GM21529 (cell line): ENCODE measurements at regions not wholly inside any gene's neighbourhood (a gene's known extent, or its start where the extent isn't known, plus 50 kb on each side); places are given as distances from the start of the nearest gene placed in this dataset.

ENCODE experiments used
- ATAC-seq: cut with Tn5 transposase; IDR thresholded peaks from one replicate; pipeline ENCODE4 v1.9.1; 2021; ENCODE audit not compliant: unreplicated experiment

DNA sequence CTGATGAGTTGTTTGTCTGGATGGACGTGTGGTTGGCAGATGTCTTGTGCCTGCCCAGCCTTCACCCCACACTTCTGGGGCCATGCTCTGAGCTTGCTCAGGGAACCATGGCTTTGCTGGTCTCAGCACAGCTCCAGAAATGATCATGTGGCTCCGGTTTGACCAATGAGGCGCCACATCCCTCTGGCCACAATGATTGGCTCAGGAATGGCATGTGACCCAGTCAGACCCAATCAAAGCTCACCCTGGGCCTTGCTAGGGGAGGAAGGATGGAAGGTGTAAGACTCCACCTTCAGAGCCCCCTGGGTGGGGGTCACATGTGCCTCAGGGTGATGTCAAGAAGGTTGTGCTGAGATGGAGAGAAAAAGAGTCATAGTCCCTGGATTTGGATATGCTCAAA, 281.6 kb upstream of the SULF2 start:
- ATAC-seq, result no peak

DNA sequence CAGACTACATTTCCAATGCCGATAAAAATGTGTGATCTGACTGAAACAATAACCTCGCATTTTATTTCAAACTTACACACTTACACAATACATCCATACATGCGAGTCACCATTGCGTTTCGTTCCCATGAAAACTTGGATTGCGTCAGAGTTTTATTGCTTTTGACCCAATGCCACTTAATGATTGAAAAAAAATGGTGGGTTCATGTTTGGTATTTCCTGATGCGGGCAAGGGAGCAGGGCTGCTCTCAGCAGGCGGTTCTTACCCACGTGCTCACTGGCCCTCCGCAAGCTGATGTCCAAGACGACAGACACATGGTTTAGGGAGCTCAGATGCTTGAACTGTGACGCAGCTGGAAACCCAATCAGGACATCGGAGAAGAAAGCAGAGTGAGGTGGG, 281.0 kb upstream of the SULF2 start:
- no peak for ATAC-seq

DNA sequence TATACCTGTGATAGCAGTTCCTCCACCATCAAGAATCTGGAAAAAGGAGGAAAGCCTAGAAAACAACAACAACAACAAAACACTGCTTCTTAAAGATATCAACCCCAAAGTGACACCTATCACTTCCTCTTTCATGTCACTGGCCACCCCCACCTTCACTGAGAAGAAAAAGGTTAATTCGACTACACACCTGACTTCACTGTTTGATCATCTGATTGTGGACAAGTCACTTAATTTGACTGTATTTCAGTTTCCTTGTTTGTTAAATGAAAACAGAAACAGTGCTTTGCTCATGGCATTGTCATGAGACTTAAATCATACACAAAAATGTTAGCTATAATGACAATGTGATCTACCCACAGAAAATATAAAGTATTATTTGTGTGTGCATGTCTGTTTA, 280.6 kb upstream of the SULF2 start:
- no peak for ATAC-seq

DNA sequence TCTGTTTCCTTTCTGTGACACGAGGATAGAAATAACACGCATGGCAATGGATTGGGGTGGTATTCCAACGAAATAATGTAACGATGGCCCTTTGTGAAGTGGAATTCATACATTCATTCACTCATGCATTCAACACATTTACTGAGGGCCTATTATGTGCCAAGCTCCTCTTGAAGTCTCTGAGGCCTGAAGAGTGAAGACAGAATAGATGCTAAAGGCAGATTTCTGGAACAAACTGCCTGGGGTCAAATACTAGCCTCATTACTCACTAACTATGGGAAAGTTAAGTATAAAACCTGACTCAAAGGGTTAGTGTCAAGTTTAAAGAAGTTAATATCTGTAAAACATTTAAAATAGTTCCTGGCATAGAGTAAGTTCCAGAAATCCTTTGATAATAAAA, 279.6 kb upstream of the SULF2 start:
- ATAC-seq, result no peak

DNA sequence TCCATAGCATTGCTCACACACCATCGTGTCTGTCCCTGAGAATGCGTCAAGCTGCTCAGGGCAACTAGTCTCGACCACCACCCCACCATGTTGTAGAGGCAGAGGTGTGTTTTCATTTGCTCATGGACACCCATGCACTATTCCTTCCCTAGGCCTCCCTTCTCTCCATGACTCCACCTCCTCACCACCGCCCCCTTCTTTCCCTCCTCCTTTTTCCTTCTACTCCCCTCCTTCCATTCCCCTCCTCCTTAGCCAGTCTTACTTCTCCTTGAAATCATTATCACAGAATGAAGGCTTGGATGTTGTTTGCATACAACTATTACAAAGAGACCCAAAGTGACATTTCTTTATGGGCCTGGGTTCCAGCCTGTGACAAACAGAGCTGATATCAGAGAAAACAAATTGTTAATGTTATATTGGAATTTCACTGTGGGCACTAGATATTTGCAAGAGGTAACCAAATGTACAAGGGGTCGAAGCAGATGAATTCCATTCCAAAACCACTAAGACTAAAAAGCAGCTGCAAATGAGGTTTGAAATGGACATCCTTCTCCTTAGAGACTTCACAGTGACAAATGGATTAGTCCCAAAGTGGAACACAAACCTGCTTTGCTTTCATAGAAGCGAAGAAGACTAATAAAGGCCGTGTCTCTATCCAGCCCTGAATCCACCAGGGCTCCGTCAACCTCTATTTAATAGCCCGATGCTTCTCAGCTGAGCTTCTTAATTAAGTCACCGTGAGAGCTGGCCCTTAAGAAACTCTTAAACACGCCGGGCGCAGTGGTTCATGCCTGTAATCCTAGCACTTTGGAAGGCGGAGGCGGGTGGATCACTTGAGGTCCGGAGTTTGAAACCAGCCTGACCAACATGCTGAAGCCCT, 275.8 kb upstream of the SULF2 start:
- no peak for ATAC-seq

DNA sequence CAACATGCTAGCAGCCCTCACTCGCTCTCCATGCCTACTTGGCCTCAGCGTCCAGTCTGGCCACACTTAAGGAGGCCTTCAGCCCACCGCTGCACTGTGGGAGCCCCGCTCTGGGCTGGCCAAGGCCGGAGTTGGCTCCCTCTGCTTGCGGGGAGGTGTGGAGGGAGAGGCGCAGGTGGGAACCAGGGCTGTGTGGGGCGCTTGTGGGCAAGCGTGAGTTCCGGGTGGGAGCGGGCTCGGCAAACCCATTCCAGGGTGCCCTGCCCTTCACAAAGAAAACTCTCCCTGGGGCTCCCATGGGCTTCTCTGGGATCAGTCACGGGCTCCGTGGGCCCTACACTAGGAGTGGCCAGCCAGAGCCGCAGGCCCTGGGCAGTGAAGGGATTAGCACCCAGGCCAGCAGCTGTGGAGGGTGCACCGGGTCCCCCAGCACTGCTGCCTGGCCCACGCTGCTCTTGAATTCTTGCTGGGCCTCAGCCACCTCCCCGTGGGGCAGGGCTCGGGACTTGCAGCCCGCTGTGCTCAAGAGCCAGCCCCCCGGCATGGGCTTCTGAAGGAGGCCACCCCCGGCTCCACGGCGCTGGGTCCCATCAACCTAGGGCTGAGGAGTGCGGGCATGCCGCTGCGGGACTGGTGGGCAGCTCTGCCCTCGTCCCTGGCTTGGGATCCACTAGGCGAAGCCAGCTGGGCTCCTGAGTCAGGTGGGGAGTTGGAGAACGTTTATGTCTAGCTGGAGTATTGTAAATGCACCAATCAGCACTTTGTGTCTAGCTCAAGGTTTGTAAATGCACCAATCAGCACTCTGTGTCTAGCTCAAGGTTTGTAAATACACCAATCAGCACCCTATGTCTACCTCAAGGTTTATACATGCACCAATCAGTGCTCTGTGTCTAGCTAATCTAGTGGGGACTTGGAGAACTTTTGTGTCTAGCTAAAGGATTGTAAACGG, 273.6 kb upstream of the SULF2 start:
- ATAC-seq, result no peak

DNA sequence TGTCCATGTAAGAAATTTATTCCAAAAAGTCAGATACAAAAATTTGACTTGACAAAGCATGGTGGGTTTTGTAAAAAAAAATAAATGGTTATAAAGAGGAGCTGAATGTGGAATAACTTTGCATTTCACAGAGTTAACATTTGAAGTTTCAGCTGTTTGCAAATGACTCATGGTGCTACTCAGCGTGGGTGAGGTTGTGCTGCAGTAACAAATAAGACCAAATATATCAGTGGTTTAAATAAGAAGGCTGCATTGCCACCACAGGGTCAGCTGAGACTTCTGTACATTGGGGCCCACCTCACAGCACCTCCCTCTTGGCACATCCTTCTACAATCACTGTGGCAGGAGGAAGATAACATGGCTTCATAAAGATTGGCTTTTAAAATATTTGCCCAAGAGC, 272.5 kb upstream of the SULF2 start:
- no peak for ATAC-seq

DNA sequence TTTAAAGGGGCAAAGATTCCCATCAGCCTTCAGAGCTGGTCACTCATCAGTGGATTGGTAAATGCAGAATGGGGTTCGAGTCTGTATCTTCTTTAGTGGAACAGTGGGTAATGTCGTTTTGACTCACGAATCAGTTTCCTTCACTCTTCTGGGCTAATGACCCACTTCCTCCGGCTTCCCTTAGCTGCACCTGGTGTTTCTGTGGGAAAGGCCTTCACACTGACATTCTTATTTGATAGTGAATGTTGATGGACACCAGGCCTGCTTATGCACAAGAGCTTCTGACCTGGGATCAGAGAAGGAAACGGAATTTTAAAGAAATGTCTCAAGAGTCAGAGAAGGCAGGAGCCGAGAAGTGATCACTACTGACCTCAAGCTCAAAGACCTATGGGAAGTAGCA, 272.0 kb upstream of the SULF2 start:
- ATAC-seq, result no peak

DNA sequence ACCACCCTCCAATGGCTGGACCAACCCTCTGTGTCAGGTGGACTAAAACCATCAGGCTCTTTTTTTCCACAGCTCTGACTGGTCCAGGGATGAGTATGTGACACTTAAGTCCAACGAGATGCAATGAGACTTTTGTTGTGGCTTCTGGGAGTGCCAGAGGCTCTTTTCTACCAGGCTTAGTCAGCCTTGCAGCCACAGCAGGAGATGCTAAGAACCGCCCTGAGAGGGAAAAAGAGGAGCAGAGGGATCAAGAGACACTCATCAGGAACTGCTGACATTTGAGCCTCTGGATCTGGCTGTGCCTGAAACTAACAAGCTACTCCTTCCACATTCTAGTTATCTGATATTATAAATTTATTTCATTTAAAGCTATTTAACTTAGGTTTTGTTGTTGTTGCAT, 270.9 kb upstream of the SULF2 start:
- no peak for ATAC-seq

DNA sequence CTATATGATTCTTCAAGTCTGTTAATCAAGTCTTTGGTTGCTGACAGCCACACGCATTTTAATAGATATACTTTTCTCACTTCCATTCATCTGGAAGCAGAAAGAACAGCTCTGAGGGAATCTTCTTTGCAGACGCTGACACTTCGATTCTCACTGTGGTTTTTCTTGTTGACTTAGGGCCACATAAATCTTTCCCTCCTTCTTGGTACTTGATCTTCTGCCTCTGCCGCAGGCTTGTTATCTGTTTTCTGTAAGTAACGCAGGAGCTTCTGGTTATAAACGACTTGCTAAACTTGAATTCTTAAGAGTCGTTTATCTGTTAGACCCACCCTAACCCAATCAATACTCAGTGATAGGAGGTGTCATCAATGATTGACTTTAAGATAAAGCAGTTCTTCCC, 268.8 kb upstream of the SULF2 start:
- no peak for ATAC-seq

DNA sequence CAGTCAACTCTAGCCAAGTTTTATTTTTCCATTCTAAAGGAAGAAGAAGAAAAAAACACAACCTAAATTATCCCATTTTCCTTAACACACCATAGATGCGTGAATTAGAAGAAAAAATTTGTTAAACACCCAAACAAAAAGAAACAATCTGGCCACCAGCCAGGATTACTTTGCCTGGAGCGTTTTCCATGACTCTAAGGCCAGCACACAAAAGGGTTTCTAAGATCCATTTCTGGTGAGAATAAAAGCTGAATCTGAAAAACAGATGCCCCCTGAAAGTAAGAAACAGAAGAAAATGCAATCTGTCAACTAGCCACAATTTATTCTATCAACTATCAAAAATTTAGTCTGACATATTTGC, 267.2 kb upstream of the SULF2 start:
- ATAC-seq, result no peak

DNA sequence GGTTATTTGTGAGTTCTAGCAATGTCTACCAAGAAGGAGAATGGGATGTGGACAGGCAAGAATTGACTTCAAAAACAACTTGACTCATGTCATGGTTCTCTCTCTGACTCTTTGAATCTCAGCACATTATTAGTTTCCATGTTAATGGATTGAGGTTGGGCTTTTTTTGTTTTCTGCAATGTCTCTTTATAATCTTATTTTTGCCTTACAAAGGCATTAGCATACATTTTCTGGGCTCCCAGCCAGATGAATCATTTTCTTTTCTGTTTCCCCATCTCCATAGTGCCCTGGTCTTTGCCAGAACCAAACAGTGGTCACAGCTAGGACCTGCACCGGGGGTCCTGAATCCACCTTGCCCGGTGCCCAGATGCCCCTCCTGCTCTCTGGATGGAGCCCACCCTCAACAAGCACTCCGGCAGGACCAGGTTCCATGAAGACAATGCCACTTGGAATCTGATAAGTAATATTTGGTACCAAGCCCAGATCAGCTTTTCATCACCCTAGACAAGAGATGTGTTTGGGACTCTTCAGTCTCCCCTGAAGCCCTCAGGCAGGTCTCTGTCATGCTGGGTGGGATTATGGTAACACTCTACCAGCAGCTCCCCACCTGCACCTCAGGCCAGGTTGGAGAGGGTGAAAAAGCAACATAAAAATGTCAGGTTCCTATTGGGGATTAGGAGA, 266.7 kb upstream of the SULF2 start:
- no peak for ATAC-seq

DNA sequence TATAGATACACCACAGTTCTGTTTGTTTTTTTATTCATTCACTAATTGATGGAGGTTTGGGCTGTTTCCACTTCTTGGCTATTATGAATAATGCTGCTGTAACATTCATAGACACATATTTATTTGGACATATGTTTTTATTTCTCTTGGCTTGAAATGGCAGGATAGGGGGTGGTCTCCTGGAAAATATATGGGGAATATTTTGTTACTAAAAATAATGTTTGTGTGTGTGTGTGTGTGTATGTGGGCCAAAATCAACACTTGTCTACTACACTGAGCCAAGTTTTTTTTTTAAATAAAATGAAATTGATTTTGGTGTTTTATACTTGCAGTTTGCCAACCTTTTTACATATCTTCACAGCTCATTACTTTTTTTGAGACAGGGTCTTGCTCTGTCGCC, 264.4 kb upstream of the SULF2 start:
- no peak for ATAC-seq

DNA sequence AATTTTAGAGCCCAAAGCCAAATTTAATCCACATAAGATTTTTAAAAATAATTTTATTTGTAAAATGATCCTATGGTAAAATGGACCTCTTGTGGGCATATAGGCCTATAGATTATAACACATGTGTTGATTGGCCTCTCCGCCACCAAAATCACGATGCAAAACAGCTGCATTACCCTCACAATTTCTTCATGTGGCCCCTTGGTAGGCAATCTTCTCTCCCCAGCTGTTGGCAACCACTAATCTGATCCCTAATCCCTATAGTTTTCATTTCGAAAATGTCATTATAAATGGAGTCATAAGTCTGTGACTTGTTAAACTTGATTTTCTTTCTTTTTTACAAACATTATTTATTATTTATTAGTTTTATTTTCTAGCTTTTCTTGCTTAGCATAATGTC, 263.9 kb upstream of the SULF2 start:
- no peak for ATAC-seq

DNA sequence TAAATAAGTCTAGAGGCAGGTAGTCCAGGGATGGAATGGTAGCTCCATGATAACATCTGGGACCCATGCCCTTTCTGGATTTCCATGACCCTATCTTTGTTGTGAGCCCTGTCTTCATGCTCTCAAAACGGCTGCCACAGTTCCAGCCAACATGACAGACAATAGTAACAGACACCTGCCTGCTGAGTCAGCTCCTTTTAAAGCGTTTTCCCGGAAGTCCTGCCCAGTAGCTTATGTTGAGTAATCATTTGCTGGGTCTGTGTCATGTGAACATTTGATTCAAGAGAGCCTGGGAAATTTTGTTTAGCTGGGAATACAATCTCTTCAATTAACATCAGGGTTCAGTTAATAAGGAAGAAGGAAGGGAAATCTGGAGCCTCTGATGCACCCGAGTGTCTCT, 262.2 kb upstream of the SULF2 start:
- no peak for ATAC-seq

DNA sequence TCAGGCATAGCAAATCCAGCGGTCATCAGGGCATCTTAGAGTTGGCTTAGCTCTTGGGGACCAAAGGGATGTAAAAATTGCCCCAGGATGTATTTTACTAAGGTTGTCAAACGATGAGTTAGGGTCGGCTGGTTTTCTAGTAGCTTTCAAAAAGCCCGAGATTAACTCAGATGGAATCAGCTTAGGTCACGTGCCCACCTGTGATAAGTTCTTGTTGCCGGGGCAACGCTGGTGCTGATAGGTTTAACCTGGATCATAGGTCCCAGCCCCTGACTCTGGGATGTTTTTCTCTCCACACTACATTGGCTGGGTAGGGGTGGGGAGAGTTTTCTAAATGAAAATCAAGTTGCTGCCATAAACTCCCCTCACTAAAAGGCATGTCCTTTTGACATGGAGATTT, 257.3 kb upstream of the SULF2 start:
- no peak for ATAC-seq

DNA sequence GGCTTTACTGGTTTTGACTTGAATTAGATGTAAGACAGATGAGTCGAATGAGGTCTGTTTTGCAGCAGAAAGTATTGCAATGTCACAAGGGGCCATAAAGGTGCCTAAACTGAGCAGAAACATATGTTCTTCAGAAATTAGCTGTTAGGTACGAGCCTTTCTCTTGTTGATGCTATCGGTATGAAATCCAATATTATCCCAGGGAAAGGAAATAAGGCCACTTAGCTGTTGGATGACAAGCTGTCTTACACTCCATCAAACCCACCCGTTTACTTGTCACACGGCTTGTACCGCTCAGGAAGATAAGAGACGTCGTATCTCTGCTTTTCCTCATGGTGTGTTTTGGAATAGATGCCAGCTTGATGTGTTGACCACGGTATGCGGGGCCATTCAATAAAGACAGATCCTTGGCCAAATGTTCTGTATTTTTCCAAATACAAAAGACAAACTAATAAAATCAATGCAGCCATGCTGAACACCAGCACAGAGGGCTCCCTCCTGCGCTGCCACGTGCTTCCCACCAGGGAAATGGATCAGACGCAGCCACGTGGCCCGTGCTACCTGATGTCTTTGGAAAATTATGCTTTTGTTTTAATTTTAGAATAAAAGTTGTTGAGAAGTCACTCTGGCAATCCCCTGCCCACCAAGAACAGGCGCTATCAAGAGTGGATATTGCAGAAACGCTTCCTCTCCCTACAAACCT, 255.9 kb upstream of the SULF2 start:
- no peak for ATAC-seq

DNA sequence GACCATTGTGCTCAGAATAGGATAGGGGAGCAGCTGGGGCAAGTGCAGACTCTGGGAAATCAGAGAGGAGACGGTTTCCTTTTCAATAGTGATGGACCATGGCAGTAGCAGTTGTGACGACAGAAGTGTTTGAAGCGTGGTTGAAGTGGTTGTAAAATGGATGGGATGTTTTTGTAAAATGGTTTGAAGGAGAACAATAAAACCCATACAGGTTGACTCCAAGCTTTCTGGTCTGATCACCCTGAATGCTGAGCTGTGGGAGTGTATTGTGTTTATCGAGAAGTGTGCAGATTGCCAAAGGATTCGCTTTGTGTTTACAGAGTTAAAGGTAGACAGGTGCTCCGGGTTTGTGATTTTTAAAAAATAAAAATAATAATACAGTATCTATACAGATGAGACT, 255.2 kb upstream of the SULF2 start:
- ATAC-seq, result no peak

DNA sequence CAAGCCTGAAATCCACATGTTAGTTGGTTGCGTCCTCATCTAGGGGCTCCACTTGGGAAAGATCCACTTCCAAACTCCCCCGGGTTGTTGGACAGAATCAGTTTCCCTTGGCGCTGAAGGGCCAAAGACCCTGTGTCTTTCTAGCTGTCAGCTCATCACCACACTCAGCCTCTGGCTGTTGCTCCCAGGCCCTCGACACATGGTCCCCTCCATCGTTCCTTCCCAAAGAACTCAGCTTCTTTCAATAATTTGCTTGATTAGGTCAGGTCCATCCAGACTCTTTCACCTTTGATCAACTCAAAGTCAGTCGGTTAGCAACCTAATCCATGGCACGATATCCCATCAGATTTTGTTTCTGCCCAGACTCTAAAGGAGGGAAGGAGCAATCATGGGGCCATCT, 254.8 kb upstream of the SULF2 start:
- no peak for ATAC-seq

DNA sequence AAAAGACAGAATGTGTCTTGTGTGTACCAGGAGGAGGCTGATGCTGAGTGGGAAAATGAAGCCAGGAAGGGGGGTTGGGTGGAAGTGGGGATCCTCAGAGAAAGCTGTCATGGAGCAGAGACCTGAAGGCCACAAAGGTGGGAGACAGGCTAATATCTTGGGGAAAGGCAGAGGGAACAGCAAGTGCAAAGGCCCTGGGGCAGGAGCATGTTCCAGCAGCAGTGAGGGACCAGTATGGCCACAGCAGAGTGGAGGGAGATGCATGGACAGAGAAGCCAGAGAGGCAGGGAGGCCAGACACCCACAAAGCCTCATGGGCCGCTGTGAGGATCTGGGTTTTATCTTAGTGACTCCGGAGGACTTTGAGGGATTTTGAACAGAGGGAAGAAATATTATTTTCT, 254.2 kb upstream of the SULF2 start:
- ATAC-seq, result no peak

DNA sequence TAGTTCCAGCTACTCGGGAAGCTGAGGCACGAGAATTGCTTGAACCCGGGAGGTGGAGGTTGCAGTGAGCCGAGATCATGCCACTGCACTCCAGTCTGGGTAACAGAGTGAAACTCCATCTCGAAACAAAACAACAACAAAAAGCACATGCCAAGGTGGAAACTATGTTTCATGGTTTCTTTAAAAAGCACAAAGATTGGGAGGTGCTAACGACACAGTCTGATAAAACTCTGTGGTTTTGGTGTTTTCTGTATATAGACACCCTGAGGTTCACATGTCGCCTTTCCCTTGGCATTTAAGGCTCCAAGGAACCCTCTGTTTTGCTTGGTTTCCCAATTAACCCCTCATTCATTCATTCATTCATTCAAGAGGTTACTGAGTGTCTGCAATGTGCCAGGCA, 253.4 kb upstream of the SULF2 start:
- ATAC-seq, result no peak
